ENCODE measurements at regions not wholly inside any gene's neighbourhood (a gene's known extent, or its start where the extent isn't known, plus 50 kb on each side); places are given as distances from the start of the nearest gene placed in this dataset.
"Not testable (repeated sequence)": the region's sequence is repeated elsewhere in the genome, so short reads cannot be mapped to it uniquely, and the experiment has no call there.

DNA sequence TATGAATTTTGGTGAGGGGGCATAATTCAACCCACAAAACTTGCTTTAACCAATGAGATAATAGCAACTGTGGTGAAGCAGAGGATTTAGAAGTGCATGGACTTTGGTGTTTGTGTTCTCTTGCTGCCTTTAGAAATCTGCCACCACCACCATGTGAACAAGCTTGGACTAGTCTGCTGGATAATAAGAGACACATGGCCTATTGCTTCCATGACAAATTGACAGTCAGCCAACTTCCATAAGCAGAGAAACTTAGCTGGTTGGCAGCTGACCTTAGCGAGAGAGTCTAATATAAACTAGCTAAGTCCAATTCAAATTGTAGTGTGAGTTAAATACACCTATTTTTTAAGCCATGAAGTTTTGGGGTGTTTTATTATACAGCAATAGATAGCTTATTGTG lies 482.1 kb upstream of the ANO5 start:
- TF ChIP-seq, protein P1, sequence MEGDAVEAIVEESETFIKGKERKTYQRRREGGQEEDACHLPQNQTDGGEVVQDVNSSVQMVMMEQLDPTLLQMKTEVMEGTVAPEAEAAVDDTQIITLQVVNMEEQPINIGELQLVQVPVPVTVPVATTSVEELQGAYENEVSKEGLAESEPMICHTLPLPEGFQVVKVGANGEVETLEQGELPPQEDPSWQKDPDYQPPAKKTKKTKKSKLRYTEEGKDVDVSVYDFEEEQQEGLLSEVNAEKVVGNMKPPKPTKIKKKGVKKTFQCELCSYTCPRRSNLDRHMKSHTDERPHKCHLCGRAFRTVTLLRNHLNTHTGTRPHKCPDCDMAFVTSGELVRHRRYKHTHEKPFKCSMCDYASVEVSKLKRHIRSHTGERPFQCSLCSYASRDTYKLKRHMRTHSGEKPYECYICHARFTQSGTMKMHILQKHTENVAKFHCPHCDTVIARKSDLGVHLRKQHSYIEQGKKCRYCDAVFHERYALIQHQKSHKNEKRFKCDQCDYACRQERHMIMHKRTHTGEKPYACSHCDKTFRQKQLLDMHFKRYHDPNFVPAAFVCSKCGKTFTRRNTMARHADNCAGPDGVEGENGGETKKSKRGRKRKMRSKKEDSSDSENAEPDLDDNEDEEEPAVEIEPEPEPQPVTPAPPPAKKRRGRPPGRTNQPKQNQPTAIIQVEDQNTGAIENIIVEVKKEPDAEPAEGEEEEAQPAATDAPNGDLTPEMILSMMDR (IDR thresholded peaks at IDR 0.05), result no peak
- ATAC-seq (ENCODE audit: low FRiP score) (no peak), DNase-seq (ENCODE audit: low spot score) (no peak)

DNA sequence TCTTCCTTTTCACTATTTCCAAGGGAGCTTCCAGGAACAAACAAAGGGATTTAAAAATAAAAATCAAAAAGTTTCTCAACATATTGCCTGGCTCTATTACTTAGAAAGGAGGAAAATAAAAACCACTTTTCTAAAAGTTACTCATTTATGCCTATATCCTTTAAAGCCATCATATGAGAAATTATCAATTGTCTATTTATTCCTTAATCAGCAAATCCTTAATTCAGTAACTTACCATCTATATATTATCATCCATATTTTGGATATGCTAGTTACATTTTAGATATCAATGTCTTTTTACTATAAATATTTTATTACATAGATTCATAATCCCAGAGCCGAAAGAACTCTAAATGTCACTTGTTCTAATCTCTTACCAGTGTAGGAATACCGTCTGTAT lies 481.5 kb upstream of the ANO5 start:
- DNase-seq (ENCODE audit: low spot score) (no peak), ATAC-seq (ENCODE audit: low FRiP score) (no peak)
- TF ChIP-seq, protein P1 (IDR thresholded peaks at IDR 0.05), result no peak

DNA sequence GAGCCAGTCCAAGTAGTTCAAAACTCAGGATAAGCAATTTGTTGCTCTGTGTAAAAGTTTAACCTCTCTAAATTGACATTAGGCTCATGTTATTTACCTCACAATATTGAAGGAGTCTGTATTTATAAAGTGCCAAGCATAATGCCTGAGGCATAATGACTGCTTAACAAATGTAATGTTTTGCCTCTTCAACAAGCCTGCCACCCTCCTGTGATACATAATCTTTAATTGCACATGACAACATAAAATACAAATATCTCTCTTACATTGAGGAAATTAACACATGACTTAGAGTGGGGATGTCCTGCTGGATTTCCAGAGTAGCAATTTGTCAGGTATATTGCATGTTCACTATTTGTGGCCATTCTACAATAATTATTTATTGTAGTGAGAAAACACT lies 469.2 kb upstream of the ANO5 start:
- DNase-seq (ENCODE audit: low spot score) (no peak), ATAC-seq (ENCODE audit: low FRiP score) (no peak)
- TF ChIP-seq, protein P1 (IDR thresholded peaks at IDR 0.05), result no peak

DNA sequence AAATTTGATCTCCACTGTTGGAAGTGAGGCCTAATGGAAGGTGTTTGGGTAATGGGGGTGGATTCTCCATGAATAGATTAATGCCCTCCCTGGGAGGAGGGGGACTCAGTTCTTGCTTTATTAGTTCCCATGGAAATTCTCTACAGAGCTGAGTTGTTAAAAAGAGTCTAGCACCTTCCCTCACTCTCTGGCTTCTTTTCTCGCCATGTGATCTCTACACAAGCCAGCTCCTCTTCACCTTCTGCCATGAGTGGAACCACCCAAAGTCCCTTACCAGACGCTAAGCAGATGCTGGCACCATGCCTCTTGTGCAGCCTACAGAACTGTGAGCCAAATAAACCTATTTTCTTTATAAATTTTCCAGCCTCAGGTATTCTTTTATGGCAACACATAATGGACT lies 465.8 kb upstream of the ANO5 start:
- ATAC-seq (ENCODE audit: low FRiP score), result no peak
- DNase-seq (ENCODE audit: low spot score), result no peak
- TF ChIP-seq, protein P1 (IDR thresholded peaks at IDR 0.05), result no peak

DNA sequence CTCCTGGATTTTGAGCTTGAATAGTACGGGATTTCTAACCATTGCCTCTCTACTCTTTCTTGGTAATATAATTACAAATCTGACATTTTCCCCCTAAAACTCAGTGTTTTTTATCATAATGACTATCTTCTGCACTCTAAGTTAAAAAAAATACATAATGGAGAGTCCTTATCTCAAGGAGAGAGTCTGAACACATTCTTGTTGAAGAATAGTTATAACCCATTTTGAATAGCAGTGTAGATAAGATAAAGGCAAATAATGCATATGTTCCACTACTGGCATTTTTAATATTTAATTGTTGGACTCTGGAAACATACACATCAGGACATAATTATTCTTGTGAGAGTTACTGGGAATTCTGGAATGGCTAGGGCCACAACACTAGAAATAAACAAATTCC lies 456.5 kb upstream of the ANO5 start:
- DNase-seq (ENCODE audit: low spot score) (no peak), ATAC-seq (ENCODE audit: low FRiP score) (no peak)
- TF ChIP-seq, protein P1 (IDR thresholded peaks at IDR 0.05), result no peak

DNA sequence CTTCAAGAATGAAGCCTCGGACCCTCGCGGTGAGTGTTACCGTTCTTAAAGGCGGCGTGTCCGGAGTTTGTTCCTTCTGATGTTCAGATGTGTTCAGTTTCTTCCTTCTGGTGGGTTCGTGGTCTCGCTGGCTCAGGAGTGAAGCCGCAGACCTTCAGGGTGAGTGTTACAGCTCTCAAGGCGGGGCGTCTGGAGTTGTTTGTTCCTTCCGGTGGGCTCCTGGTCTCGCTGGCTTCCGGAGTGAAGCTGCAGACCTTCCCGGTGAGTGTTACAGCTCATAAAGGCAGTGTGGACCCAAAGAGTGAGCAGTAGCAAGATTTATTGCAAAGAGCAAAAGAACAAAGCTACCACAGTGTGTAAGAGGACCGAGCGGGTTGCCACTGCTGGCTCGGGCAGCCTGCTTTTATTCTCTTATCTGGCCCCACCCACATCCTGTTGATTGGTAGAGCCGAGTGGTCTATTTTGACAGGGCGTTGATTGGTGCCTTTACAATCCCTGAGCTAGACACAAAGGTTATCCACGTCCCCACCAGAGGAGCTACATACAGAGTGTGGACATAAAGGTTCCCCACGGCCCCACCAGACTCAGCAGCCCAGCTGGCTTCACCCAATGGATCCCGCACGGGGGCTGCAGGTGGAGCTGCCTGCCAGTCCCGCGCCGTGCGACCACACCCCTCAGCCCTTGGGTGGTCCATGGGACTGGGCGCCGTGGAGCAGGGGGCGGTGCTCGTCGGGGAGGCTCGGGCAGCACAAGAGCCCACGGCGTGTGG lies 440.2 kb upstream of the ANO5 start:
- ATAC-seq (ENCODE audit: low FRiP score); DNase-seq (ENCODE audit: low spot score): not testable (repeated sequence)

DNA sequence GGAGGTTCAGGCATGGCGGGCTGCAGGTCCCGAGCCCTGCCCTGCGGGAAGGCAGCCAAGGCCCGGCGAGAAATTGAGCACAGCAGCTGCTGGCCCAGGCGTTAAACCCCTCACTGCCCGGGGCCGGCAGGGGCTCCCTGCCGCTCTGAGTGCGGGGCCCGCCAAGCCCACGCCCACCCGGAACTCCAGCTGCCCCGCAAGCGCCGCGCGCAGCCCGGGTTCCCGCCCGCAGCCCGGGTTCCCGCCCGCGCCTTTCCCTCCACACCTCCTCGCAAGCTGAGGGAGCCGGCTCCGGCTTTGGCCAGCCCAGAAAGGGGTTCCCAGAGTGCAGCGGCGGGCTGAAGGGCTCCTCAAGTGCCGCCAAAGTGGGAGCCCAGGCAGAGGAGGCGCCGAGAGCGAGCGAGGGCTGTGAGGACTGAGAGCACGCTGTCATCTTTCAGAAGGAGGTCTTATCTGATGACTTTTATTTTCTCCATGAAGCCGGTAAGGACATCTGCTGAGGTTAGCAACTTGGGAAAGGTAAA lies 439.6 kb upstream of the ANO5 start:
- not testable (repeated sequence) for ATAC-seq (ENCODE audit: low FRiP score); DNase-seq (ENCODE audit: low spot score)

DNA sequence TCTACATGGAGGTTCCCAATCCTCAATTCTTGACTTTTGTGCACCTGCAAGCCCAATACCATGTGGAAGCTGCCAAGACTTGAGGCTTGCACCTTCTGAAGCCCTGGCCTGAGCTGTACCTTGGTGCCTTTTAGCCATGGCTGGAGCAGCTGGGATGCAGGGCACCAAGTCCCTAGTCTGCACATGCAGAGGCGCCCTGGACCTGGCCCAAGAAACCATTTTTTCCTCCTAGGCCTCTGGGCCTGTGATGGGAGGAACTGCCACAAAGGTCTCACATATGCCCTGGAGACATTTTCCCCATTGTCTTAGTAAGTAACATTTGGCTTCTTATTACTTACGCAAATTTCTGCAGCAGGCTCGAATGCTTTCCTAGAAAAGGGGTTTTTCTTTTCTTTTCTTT lies 431.9 kb upstream of the ANO5 start:
- TF ChIP-seq, protein P1 (IDR thresholded peaks at IDR 0.05), result no peak
- ATAC-seq (ENCODE audit: low FRiP score) (no peak), DNase-seq (ENCODE audit: low spot score) (no peak)
